ENCODE measurements at regions not wholly inside any gene's neighbourhood (a gene's known extent, or its start where the extent isn't known, plus 50 kb on each side); places are given as distances from the start of the nearest gene placed in this dataset.

DNA sequence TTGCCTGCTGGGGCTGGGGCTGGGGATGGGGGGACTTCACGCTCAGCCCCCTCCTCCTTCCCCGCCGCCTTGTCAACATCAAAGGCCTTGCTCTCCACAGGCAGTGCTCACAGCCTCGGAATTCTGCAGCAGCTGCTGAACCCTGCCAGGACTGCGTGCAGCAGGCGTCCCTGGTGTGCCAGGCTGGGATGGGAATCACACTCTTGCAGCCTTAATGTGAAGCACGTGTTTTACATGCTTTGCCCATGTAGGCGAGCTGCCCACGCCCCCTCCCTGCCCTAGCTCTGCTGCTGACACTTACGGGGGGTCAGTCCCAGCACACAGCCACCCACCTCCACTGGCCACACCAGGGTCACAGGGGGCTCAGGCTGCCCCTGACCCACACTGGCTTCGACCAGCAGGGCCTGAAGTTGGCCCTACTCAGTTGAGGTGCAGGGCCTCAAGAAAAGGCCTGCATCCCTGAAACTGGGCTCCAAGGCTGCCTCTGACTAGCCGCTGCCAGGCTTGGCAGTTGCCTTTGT lies 276.2 kb upstream of the RTL1 start:
- TF ChIP-seq, protein P1, sequence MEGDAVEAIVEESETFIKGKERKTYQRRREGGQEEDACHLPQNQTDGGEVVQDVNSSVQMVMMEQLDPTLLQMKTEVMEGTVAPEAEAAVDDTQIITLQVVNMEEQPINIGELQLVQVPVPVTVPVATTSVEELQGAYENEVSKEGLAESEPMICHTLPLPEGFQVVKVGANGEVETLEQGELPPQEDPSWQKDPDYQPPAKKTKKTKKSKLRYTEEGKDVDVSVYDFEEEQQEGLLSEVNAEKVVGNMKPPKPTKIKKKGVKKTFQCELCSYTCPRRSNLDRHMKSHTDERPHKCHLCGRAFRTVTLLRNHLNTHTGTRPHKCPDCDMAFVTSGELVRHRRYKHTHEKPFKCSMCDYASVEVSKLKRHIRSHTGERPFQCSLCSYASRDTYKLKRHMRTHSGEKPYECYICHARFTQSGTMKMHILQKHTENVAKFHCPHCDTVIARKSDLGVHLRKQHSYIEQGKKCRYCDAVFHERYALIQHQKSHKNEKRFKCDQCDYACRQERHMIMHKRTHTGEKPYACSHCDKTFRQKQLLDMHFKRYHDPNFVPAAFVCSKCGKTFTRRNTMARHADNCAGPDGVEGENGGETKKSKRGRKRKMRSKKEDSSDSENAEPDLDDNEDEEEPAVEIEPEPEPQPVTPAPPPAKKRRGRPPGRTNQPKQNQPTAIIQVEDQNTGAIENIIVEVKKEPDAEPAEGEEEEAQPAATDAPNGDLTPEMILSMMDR (IDR thresholded peaks at IDR 0.05; ENCODE audit: low read depth, low read length): no peak
- no peak for TF ChIP-seq EZH2phosphoT487 (IDR thresholded peaks at IDR 0.05; ENCODE audit: low read depth)

All from OCI-LY3 (cell line).